TTC549 (cell line): ENCODE measurements at regions not wholly inside any gene's neighbourhood (a gene's known extent, or its start where the extent isn't known, plus 50 kb on each side); places are given as distances from the start of the nearest gene placed in this dataset.

Experiments used
- FAIRE-seq: peaks from 2 replicates; lab custom pipeline; 2012; peaks lifted over from hg19 to GRCh38; lab: Jason Lieb, UNC

DNA sequence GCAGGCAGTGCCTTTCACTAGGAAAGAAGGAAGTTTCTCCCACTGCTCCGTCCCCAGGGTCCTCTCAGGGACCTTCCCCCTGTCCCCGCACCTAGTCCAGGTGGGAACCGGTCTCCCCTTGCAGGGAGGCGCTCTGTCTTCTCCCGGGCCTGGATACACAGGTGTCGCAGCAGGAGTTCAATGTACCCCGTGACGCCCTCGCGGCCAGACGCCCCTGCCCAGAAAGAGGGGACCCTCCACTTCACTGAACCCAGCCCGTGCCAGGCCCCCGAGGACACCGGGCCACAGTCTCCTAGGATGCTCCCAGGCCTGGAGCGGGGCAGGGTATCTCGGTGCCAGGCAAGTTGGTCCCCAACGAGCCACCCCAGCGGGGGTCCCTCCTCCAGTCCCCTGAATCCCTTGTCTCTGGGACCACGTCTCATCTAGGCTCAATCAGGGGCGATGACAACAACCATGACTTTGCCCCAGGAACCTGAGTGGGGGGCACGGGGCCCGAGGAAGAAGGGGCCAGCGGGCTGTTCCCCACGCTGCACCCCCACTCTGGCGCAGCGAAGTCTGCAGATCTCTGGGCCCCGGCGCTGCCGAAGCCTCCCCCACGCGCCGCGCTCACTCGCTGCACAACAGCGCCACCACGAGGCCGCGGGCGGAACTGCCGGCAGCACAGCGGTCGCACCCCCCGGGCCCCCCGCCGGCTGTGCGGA, 103.0 kb downstream of the EDN3 start:
- FAIRE-seq, result no peak

DNA sequence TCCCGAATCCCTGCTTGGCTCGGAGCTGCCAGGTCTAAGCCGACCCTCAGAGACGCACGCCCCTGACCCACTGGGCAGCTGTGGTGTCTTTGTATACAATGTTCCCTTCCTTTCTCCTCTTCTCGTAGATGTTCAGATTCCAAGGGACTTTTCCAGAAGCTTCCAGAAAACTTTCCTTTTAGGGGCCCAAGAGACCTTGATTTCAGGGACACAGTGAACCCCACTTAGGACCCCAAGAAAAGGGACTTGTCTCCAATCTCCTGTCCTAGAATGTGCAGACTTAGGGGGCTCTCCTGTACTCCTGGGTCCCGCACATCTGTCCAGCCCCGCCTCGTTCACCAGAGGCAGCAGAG, 103.5 kb downstream of the EDN3 start:
- no peak for FAIRE-seq

DNA sequence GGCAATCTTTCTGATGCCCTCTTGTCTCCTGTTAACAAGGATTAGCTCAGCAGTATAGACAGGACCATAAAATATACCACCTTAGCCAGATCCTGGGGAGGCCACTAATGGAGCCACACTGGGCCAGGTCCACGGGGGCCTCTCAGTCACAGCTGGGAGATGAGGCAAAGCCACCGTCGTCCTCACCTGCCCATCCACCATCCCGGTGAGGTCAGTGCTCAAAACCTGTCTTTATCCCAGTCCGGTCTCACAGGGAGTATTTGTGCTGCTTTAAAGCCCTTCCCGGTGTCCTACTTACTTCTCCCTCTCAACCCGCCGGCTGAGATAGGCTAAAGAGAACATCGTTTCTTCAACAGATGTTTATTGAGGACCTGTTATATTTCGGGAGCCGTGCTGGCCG, 104.3 kb downstream of the EDN3 start:
- no peak for FAIRE-seq

DNA sequence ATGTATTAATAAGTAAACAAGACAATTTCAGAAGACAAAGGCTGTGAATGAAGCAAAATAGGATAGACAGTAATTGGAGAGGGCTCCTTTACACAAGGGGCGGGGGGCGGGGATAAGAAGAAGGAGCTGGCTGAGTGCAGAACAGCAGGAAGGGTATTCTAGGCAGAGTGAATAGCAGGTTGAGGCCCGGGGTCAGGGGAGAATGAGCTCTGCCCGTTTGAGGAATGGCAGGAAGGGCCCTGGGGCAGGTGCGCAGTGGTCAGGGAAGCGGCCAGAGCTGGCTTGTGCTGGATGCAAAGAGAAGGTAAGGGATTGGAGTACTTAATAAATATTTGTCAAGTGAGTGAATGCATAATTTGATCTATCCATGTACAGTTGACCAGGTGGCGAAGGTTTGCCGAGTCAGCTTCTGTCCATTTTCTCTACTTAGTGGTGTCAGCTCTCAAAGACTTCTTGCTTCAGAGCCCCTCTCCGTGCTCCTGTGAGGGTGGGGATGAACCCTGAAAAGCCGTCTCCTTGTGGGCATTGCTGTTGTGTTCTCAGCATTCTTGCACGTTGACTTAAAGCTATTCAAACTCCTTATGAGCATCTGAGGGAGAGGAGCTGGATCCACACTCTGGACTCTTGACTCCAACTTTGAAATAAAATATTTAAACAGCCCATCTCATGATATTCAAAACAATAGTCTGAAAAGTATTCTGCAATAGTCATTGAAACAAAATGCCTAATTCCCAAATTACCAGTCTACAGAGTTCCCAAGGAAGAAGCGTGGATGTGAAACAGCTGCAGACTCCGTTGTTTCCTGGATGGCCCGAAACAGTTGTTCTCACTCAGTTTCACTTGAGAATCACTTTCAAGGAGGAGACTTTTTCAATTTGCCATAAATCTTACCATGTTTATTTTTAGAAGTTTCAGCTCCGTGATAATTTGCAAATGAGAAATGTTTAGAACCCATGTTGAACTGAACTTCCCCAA, 105.1 kb downstream of the EDN3 start:
- FAIRE-seq, result no peak

DNA sequence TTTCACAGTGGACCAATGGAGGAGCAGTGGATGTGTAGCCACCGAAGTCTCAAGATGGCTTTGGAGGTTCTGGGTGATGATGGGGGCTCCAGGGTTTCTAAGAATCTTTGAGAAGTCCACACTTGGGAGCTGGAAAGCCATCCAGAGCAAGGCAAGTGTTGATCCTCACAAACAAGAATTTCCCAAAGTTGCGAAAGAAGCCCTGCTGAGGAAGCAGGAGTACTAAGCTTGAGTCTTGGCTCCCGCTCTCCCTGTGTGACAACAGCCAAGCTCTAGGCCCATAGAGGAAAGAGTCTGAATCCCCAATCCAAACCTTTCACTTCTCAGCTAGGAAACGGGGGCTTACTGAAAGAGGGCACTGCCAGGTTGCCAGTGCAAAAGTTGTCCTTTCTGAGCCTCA, 106.0 kb downstream of the EDN3 start:
- no peak for FAIRE-seq

DNA sequence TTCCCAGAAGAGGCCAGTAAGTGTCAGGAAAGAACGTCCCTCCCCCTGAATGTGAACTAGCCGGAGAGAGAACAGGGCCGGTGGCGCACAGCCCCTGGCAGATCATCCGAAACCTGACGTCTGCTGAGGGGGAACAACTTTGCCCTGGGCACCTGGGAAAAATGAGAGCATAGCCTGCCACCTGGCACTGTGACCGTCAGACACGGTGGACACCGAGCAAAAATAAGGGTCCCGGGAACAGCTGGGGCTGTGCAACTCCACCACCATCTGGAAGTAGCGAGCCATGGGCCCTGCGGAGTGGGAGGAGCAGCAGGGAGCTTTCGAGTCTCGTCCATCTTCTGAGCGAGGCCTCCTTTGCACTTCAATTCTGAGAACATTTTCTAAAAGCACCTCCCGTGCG, 110.8 kb downstream of the EDN3 start:
- no peak for FAIRE-seq

DNA sequence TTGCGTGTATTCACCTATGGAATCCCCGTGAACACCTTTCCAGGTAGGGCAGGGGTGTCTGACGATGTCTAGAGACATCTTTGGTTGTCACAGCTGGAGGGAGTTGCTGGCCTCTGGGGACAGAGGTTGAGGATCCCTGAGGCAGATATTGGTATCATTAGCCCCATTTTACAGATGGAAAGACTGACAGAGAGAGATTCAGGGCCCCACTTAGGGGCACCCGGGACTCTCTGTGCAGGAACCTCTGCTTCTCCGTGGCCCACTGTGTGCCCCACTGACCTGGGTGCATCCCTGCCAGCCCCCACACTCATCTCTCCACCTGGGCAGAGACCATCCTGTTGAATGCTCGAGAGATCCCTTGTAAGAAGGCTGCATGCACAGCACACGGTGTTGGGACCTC, 111.2 kb downstream of the EDN3 start:
- no peak for FAIRE-seq

DNA sequence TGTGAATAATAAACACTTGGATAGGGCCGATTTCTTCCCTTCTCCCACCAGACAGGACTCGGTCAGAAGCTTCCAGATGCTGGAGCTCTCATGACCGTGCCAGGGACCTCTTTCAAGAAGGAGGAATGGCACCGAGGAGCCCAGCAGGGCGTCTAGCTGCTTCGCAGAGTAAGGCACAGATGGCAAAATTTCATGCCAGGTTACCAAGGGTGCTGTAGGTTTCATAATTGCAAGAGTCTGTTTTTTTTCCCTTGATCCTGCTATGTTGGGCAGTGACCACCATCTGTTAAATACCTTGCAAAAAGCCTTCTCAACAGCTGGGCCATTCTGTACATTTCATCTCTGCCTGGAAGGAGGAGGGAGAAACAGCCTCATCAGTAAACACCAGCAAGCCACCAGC, 111.8 kb downstream of the EDN3 start:
- no peak for FAIRE-seq

DNA sequence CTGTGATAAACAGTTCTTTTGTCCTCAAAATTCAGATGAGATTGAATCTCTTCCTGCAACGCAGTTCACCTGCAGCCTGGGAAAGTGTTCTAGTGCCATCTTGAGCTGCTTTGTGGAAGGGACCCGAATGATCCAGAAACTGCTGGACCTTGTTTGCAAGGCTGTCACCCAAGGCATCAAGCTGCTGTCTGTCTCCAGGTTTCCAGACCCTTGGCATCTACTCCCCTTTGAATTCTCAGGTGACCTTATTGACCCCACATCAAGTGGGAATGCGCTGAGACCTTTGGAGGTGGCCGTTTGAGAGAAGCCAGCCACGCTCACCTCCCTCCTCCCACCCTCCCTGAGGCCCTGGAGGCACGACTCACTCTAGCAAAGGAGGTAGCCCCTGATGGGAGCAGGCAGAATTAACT, 112.5 kb downstream of the EDN3 start:
- FAIRE-seq, result no peak

DNA sequence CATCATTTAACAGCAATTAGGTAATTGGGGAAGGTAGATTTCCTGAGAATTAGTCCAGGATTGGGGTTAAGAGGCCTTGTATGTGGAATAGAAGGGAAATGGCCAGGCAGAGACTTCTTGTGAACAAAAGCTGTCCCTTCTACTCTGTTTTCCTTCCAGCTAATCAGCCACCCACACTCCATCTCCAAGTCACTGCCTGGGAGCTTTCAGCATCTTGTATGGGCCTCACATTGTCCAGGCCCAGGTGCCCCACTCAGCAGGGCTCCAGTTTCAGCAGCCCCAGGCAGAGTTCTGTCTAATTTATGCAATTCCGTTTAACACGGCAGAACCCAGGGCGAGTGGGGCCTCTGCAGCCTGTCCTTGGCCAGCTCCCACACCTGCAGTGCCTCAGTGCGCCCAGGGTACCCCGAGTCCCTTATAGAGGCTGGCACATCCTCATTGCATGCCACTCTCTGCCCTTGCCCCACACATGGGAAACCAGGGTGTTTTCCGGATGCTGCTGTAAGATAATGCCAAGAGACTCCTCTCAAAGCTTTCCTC, 113.0 kb downstream of the EDN3 start:
- FAIRE-seq, result no peak

DNA sequence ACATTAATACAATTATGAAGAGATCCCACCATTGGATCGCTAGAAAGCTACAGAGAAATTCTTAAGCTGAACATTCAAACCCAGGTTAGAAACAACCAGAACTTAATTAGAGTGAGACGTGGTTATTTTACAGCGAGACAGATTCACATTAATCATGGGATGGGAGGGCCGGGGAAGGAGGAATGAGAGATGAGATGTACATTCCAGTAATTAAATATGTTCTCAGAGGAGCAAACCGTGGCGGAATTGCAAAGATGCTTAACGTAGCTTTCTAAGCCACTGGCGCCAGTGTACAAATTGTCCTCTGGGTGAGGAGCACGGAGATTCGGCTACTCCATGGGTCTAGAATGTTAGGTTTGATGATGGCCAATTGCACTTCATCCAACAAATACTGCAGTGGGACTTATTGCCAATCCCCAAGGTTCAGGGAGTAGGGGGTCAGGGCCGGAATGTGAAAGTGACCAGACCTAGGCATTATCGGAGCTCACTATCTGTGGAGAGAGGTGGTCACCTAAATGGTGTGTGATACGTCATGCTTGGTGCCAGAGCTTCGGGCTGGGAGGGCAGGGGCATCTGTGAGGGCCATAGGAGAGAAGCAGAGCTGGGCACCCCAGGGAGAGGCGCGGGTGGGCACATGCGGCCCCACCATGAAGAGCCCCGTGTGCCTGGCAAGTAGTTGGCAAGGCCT, 114.7 kb downstream of the EDN3 start:
- no peak for FAIRE-seq

DNA sequence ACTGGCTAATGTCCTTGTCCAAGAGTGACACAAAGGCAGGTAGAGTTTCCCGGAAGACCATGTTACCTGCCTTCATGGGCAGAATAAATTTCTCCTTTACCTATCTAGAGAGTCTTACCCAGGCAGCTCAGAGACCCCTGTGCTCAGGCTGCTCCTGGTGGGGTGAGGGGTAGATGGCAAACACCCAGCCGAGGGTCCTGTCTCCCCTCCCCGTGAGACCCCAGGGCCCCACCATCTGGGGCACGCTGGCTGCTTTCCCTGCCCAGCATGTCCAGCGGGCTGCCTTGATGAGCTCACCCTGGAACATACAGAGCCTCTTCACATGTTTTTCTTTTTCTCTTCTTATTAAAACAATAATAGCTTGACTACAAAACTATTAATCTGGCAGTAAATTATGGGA, 116.5 kb downstream of the EDN3 start:
- no peak for FAIRE-seq

DNA sequence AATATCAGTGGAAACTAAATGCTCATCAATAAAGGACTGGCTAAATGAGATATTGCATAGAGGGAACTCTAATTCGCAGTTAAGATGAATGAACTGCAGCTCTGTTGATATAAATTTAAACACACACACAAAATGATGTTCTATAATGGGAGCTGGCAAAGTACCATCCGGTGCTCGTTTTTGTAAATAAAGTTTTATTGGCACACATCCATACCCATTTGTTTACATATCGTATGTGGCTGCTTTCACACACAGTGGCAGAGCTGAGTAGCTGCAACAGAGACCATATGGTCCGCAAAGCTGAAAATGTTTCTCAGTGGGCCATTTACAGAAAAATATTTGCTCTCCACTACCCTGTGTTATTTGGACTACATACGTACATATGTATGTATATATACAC, 120.7 kb downstream of the EDN3 start:
- no peak for FAIRE-seq

DNA sequence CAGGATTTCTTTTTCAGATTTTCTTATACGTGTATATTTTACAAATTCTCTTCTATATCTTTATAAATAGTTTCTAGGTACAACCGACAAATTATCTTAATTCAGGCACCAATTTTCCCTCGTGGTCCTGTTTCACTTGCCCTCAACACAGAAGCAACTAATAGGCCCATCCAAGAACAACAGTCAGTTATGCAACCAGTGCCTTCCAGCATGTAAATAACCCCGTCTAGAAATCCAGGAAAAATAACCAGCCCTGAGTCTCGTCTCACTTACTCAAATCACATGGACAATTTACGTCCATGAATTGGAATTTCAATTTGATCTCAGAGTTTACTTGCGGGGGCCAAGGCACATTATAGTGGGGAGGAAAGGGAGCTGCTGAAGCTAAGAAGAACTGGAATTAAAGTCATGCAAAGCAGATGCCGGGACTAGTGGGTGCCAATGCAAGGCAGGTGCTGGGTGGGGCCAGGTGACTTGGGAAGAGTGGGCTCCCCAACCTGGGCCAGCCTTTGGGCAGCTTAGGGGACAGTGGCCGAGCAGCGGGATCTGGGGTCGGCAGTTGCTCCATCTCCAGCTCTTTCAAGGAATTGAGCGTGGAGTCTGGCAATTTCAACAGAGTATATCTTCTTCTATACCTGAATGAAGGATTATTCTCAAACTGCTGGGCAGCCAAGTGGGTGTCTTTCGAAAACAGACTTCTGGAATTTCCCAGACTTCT, 121.7 kb downstream of the EDN3 start:
- FAIRE-seq, result no peak

DNA sequence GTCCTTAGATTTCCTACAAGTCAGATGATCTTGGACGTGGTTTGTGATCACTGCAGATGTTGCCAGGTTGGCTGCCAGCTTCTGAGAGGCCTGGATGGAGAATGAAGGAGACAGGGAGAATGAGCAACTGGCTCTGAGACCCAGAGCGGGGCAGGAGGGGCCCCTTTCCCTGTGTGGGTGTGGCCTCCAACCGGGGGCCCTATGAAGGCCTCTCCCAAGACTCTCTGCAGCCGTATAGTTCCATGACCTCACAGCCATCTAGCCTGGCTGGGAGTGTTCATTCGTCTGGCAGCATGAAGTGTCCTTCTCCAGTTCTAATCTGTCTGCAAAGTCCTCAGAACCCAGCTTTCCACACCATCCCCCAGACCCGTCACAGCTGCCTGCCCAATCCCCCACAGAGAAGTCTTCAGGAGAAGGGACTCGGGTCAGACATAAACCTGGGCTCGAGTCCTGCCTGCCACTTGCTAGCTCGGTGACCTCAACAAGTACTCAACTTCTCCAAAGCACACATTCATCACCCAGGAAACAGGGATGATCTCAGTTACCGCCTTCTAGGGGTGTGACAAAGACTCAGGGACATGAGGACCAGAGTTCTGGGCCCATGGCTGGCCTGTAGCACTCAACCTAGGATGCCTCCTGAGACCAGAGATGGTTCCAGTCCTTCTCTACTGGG, 122.6 kb downstream of the EDN3 start:
- FAIRE-seq, result no peak

DNA sequence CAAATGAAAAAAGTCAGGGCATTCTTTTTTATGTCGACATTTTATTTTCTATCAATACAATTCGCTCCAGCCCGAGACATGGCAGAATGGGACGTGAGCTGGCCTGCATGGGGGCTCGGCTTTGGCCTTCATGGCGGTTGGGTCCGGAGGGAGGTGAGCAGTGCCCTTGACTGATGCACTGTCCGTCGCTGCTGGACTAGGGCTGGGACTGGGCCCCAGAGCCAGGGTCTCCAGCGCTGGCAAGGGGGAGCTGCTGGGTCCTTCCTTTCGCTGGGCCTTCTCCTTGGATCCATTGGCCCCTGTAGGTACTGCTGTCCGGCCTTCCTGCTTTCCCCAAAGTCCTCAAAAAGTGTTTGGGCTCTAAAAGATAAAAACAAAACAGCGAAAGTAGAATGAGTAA, 124.6 kb downstream of the EDN3 start:
- no peak for FAIRE-seq

DNA sequence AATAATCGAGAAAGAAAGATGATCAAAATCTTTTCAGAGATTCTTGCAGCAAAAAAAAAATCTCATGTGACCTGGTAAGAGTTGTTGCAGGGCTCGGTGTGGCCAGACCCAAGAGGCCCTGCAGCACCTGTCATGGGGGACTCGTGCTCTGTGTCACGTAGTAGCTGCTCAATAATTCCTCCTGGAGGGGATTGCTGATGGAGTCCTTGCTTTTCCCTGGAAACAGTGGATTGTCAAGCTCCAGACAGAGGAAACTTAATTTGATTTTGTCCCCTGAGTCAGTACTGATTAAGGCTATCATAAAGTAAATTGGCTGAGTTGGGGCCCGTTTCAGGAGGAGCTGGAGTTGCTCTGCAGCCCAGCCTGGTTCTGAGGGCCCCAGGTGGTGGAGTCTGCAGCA, 125.2 kb downstream of the EDN3 start:
- FAIRE-seq, result no peak

DNA sequence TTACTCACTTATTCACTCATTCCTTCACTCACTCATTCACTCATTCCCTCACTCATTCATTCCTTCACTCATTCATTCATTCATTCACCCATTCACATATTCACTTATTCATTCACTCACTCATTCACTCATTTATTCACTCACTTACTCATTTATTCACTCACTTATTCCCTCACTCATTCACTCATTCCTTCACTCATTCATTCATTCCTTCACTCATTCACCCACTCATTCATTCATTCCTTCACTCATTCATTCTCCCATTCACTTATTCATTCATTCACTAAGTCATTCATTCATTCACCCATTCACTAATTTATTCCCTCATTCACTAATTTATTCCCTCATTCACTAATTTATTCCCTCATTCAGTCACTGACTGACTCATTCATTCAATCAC, 127.6 kb downstream of the EDN3 start:
- FAIRE-seq, result no peak

DNA sequence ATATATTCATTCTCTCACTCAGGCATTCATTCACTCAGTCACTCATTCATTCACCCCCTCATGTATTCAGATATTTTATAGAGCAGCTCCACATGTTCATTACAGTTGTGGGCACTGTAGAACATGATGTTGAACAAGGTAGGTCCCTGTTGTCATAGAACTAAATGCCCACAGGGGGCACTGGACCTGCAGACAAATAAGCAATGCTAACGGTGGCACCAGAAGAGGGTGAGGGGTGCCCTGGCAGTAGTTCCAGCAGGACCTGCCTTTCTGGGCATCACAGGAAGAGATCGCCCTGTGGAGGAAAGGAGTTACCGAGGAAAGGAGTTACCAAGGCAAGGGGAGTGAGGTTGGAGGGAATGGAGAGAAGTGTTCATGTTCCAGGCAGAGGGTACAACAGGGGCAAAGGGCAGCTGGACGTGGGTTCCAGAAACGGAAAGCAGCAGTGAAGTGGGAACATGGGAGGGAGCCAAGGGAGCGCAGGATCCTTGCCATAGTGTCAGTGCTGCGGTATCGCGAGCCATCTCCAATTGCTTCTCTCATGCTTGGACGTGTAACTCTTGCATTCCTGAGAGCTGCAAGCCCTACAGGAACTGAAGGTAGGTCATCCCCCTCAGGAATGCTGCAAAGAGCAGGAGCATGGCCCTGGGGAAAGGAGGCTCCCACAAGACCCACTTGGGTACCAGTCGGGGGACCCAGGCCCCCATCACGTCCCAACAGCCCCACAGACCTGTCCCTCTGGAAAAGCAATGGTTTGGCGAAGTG, 128.2 kb downstream of the EDN3 start:
- FAIRE-seq, result no peak

DNA sequence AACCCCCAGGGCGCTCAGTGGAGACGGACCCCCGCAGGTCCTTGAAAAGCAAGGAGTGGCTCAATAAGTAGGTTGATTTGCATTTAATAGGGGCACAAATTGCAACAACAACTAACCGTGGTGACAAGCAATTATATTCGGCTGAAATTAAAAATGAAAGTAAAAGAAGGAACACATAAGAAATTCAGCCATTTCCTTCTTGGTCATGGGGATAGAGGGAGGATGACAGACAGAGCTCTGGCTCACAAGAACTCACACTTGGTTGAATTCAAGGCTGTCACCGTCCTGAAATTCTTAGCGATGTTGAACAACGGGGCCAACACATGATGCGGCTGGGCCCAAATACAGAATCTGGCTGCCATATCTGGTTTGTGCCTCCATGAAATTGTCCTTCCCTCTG, 129.0 kb downstream of the EDN3 start:
- FAIRE-seq, result no peak

DNA sequence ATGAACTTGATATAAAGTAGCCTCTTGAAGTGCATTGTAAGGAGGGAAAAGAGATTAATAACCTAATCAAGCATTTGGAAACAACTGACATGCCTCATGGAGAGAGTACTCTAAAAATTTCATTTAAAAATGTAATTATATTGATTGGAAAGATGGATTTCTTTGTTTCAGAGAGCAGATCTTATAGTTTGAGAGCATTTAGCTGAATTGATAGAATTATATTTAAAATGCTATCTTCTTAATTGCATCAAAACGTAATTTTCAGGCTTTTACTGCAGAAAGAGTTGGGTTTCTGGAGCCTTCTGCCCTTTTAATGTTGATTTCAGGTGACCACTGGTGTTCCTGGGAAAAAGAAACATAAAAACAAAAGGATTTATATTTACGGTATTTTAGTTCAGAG, 130.6 kb downstream of the EDN3 start:
- no peak for FAIRE-seq
